Gastroesophageal sphincter (tissue), 3 donors: ENCODE measurements at regions not wholly inside any gene's neighbourhood (a gene's known extent, or its start where the extent isn't known, plus 50 kb on each side); places are given as distances from the start of the nearest gene placed in this dataset.

Experiments
- POLR2A ChIP-seq, 2 donors: fragments of 450-650 bp; IDR thresholded peaks; one replicate each; pipeline ENCODE4 v1.6.1; 2017; ENCODE audit warnings: antibody characterized with exemption in 2 of 2, mild to moderate bottlenecking in 2 of 2, moderate library complexity in 1 of 2
- POLR2AphosphoS5 ChIP-seq: sonication (generic); formaldehyde crosslinking; IDR thresholded peaks from one replicate; pipeline ENCODE4 v1.6.1; 2017; ENCODE audit warnings: antibody characterized with exemption
- TF ChIP-seq, protein P1 (sequence below), 4 experiments: fragments of 200-600 bp in 2 of 4; fragments of 450-650 bp in 2 of 4; sonication (generic) in 1 of 4; IDR thresholded peaks; one replicate each; pipeline ENCODE4 v1.5.1; 2017 to 2019; ENCODE audit warnings: antibody characterized with exemption in 4 of 4, mild to moderate bottlenecking in 2 of 4, moderate library complexity in 2 of 4

DNA sequence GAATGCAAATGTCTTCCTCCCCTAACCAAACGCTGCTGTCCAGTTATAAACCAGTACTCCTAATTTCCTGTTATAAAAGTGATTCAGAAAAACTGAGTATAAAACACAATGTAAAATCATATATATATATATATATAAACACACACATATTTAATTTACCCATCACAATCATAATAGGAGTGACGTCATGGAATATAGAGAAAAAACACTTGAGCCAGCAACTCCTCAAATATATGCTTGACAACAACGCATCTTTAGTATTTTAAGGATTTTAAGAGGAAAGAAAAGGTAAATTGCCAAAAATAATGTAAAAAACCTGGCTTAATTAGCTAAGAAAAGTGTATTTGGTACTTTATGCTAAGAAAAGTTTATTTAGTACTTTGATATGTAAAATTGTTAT is 2701.7 kb downstream of the PCDH7 start:
- TF ChIP-seq, protein P1, sequence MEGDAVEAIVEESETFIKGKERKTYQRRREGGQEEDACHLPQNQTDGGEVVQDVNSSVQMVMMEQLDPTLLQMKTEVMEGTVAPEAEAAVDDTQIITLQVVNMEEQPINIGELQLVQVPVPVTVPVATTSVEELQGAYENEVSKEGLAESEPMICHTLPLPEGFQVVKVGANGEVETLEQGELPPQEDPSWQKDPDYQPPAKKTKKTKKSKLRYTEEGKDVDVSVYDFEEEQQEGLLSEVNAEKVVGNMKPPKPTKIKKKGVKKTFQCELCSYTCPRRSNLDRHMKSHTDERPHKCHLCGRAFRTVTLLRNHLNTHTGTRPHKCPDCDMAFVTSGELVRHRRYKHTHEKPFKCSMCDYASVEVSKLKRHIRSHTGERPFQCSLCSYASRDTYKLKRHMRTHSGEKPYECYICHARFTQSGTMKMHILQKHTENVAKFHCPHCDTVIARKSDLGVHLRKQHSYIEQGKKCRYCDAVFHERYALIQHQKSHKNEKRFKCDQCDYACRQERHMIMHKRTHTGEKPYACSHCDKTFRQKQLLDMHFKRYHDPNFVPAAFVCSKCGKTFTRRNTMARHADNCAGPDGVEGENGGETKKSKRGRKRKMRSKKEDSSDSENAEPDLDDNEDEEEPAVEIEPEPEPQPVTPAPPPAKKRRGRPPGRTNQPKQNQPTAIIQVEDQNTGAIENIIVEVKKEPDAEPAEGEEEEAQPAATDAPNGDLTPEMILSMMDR (IDR thresholded peaks at IDR 0.05) = no peak
- TF ChIP-seq POLR2A (IDR thresholded peaks at IDR 0.05) = no peak
- TF ChIP-seq POLR2AphosphoS5 = no peak
